ENCODE measurements at regions not wholly inside any gene's neighbourhood (a gene's known extent, or its start where the extent isn't known, plus 50 kb on each side); places are given as distances from the start of the nearest gene placed in this dataset.
A peak's percentile ranks its signal among the peaks of the same experiment; 100 is the strongest.

DNA sequence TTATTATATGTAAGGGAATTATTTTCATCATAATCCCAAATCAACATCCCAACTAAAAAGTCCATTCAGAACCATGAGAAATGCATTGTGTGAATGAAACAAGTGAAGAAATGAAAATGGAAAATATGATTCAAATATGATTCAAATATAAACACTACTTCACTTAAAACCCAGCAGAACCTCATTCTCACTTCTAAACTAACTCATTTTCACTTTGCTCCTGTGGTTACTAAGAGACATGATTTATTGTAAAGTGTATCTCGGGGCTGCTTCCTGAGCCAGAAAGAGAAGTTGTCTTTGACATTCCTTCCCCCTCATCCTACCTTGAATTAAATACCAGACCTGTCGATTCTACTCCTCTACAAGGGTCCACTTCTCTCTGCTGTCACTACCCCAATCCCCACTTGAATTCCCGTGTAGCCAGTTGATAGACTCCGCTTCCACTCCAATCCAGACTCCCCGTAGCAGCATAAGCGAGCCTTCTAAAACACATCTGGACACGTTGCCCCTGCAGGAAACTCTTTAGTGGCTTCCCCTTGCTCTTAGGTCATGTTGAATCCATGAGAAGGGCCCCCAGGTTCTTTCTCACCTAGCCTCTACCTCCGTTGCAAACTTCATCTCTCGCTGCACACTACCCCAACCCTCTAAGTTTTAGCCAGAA is 697.0 kb upstream of the ID2 start:
- H3K9me3 ChIP-seq (replicated peaks; ENCODE audit: control insufficient read depth, insufficient read depth, low read depth, low read length) = no peaks in the 10 kb centered on the region
- H3K4me2 ChIP-seq (ENCODE audit: insufficient read depth, low read length) = no peak overlapping the region
- no peak overlapping the region for H3K9ac ChIP-seq (ENCODE audit: insufficient read depth in 1 of 2, low read depth in 2 of 2, low read length in 2 of 2)
- DNase-seq (ENCODE audit: extremely low read depth in 1 of 4, low spot score in 3 of 4) (no peak), ATAC-seq (no peak), FAIRE-seq (no peak)
- H3K4me3 ChIP-seq = no peak overlapping the region
- ChIA-PET POLR2A (no interaction called here), CTCF (ENCODE audit: low intra/inter-chr PET ratio) (no interaction called here)
- H3K27me3 ChIP-seq (ENCODE audit: control insufficient read depth in 2 of 2, insufficient read depth in 2 of 2, low read length in 2 of 2) = peaks cover 0 to 13% of the 10 kb centered on the region in 2 experiments; a peak in 2 of 5 replicates
- H3K4me1 ChIP-seq (replicated peaks in 1 of 2; ENCODE audit: control insufficient read depth in 2 of 2, insufficient read depth in 2 of 2, low read length in 2 of 2) = no peaks in the 10 kb centered on the region
- no TSS peak for BruUV-seq (replicated peaks)
- no peaks in the 10 kb centered on the region for H3K9me1 ChIP-seq (ENCODE audit: control insufficient read depth, insufficient read depth, low read length)
- H2AFZ ChIP-seq (ENCODE audit: low read depth, low read length) = no peak overlapping the region
- peak; percentile 15 for TF ChIP-seq MEIS2 (IDR thresholded peaks at IDR 0.05; ENCODE audit: partially characterized antibody)
- TF ChIP-seq POLR2AphosphoS2 (IDR thresholded peaks at IDR 0.05; ENCODE audit: low read length) = no peak
- no peak overlapping the region for H3K27ac ChIP-seq (ENCODE audit: extremely low read depth, low read depth, low read length)
- in situ Hi-C loops (cut with MboI) = no loop called here
- no peaks in the 10 kb centered on the region for H4K20me1 ChIP-seq (replicated peaks; ENCODE audit: control insufficient read depth, insufficient read depth, low read length)
- WGBS (ENCODE audit: insufficient coverage, low coverage, missing lambda C conversion rate) = 2% methylated on average over 9 of the region's 9 CpGs
- H3K36me3 ChIP-seq (ENCODE audit: control insufficient read depth, insufficient read depth, low read length) = no peaks in the 10 kb centered on the region
- intact Hi-C loops (cut with micrococcal nuclease) = no loop called here
- H3K79me2 ChIP-seq (ENCODE audit: control insufficient read depth, insufficient read depth, low read length) = no peaks in the 10 kb centered on the region

DNA sequence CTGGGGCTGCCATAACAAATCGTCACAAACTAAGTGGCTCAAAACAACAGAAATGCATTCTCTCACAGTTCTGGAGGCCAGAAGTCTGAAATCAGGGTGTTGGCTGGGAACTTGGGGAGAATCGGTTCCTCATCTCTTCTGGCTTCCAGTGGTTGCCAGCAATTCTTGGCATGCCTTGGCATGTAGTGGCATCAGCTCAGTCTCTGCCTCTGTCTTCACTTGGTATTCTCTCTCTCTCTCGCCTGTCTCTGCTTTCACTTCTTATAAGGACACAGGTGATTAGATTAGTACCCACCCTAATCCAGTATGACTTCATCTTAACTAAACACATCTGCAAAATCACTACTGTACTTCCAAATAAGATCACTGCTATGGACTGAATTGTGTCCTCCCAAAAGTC is 695.4 kb upstream of the ID2 start:
- Histone ChIP-seq H3K27me3 (ENCODE audit: control insufficient read depth in 2 of 2, insufficient read depth in 2 of 2, low read length in 2 of 2) (peaks cover 0 to 9% of the 10 kb centered on the region in 2 experiments; a peak in 2 of 5 replicates), H4K20me1 (replicated peaks; ENCODE audit: control insufficient read depth, insufficient read depth, low read length) (no peaks in the 10 kb centered on the region), H3K4me1 (replicated peaks in 1 of 2; ENCODE audit: control insufficient read depth in 2 of 2, insufficient read depth in 2 of 2, low read length in 2 of 2) (no peaks in the 10 kb centered on the region), H3K36me3 (ENCODE audit: control insufficient read depth, insufficient read depth, low read length) (no peaks in the 10 kb centered on the region), H3K4me3 (no peak overlapping the region), H3K27ac (ENCODE audit: extremely low read depth, low read depth, low read length) (no peak overlapping the region), H3K79me2 (ENCODE audit: control insufficient read depth, insufficient read depth, low read length) (no peaks in the 10 kb centered on the region), H3K4me2 (ENCODE audit: insufficient read depth, low read length) (no peak overlapping the region), H3K9ac (ENCODE audit: insufficient read depth in 1 of 2, low read depth in 2 of 2, low read length in 2 of 2) (no peak overlapping the region), H2AFZ (ENCODE audit: low read depth, low read length) (no peak overlapping the region), H3K9me1 (ENCODE audit: control insufficient read depth, insufficient read depth, low read length) (no peaks in the 10 kb centered on the region), H3K9me3 (replicated peaks; ENCODE audit: control insufficient read depth, insufficient read depth, low read depth, low read length) (no peaks in the 10 kb centered on the region)
- ChIA-PET CTCF (ENCODE audit: low intra/inter-chr PET ratio) (no interaction called here), POLR2A (no interaction called here)
- no peak for ATAC-seq
- intact Hi-C loops (cut with micrococcal nuclease) = no loop called here
- in situ Hi-C loops (cut with MboI) = no loop called here
- DNase-seq (ENCODE audit: extremely low read depth in 1 of 4, low spot score in 3 of 4) = no peak
- FAIRE-seq = no peak
- 0% methylated on average over 3 of the region's 3 CpGs for WGBS (ENCODE audit: insufficient coverage, low coverage, missing lambda C conversion rate)
- BruUV-seq (replicated peaks) = no TSS peak
- TF ChIP-seq, protein P1, sequence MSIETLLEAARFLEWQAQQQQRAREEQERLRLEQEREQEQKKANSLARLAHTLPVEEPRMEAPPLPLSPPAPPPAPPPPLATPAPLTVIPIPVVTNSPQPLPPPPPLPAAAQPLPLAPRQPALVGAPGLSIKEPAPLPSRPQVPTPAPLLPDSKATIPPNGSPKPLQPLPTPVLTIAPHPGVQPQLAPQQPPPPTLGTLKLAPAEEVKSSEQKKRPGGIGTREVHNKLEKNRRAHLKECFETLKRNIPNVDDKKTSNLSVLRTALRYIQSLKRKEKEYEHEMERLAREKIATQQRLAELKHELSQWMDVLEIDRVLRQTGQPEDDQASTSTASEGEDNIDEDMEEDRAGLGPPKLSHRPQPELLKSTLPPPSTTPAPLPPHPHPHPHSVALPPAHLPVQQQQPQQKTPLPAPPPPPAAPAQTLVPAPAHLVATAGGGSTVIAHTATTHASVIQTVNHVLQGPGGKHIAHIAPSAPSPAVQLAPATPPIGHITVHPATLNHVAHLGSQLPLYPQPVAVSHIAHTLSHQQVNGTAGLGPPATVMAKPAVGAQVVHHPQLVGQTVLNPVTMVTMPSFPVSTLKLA (conservative IDR thresholded peaks at IDR 0.05) = no peak
- no peak for TF ChIP-seq RAD51 (IDR thresholded peaks at IDR 0.05; ENCODE audit: borderline replicate concordance, low read depth)
- TF ChIP-seq, protein P2, sequence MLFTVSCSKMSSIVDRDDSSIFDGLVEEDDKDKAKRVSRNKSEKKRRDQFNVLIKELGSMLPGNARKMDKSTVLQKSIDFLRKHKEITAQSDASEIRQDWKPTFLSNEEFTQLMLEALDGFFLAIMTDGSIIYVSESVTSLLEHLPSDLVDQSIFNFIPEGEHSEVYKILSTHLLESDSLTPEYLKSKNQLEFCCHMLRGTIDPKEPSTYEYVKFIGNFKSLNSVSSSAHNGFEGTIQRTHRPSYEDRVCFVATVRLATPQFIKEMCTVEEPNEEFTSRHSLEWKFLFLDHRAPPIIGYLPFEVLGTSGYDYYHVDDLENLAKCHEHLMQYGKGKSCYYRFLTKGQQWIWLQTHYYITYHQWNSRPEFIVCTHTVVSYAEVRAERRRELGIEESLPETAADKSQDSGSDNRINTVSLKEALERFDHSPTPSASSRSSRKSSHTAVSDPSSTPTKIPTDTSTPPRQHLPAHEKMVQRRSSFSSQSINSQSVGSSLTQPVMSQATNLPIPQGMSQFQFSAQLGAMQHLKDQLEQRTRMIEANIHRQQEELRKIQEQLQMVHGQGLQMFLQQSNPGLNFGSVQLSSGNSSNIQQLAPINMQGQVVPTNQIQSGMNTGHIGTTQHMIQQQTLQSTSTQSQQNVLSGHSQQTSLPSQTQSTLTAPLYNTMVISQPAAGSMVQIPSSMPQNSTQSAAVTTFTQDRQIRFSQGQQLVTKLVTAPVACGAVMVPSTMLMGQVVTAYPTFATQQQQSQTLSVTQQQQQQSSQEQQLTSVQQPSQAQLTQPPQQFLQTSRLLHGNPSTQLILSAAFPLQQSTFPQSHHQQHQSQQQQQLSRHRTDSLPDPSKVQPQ (CRISPR knock-in tag; IDR thresholded peaks at IDR 0.05; ENCODE audit: borderline replicate concordance) = no peak
- no peak for TF ChIP-seq SMARCE1 (IDR thresholded peaks at IDR 0.05)
- TF ChIP-seq ZNF408 (CRISPR knock-in tag; IDR thresholded peaks at IDR 0.05; ENCODE audit: low read depth) = no peak
- no peak for TF ChIP-seq ZEB2 (IDR thresholded peaks at IDR 0.05)
- TF ChIP-seq PURB (CRISPR knock-in tag; IDR thresholded peaks at IDR 0.05; ENCODE audit: low read depth) = no peak
- TF ChIP-seq ZNF830 (CRISPR knock-in tag; IDR thresholded peaks at IDR 0.05) = no peak
- no peak for TF ChIP-seq MYBL2 (IDR thresholded peaks at IDR 0.05; ENCODE audit: low read depth)
- no peak for TF ChIP-seq MYBL2 (CRISPR knock-in tag; IDR thresholded peaks at IDR 0.05; ENCODE audit: borderline replicate concordance)

All from K562 (cell line).